Activated T-helper 2 cell treated with anti-CD3 and anti-CD28 coated beads, Interferon-gamma antibody, Interleukin-2, Interleukin-4, amounts not matched to agents 10 μg/mL and 5 μg/mL and 100 μg/mL, durations not matched to agents 14 hours and 24 hours and 36 hours (primary cell): ENCODE measurements at regions not wholly inside any gene's neighbourhood (a gene's known extent, or its start where the extent isn't known, plus 50 kb on each side); places are given as distances from the start of the nearest gene placed in this dataset.
"Not testable (repeated sequence)": the region's sequence is repeated elsewhere in the genome, so short reads cannot be mapped to it uniquely, and the experiment has no call there.

Experiments
- DNase-seq: peaks from one replicate; pipeline ENCODE4 v3.0.0; 2021; ENCODE audit warnings: low spot score
- H3K27ac Mint-ChIP-seq: one replicate; pipeline ENCODE4 v1.8.0; 2021; ENCODE audit warnings: mixed read lengths
- H3K27me3 Mint-ChIP-seq: one replicate; pipeline ENCODE4 v1.8.0; 2021; ENCODE audit warnings: low read depth, mixed read lengths
- H3K36me3 Mint-ChIP-seq: one replicate; pipeline ENCODE4 v1.8.0; 2021; ENCODE audit warnings: low read depth, mixed read lengths
- H3K4me1 Mint-ChIP-seq: one replicate; pipeline ENCODE4 v1.8.0; 2021; ENCODE audit warnings: low read depth, mixed read lengths
- H3K4me3 Mint-ChIP-seq: one replicate; pipeline ENCODE4 v1.8.0; 2021; ENCODE audit warnings: low read depth, mild to moderate bottlenecking, moderate library complexity, mixed read lengths
- H3K9me3 Mint-ChIP-seq: one replicate; pipeline ENCODE4 v1.8.0; 2021; ENCODE audit warnings: mixed read lengths
- intact Hi-C: fragments of 100-400 bp; cut with micrococcal nuclease; formaldehyde crosslinking; loops from one replicate; pipeline ENCODE4 v1.15.1; 2023

GRCh38 chr1:213572912-213573647 is 414.7 kb upstream of the PROX1 start:
- DNase-seq = no peak
- H3K27me3 Mint-ChIP-seq = peaks cover 4% of the 10 kb centered on the region
- intact Hi-C loops = no loop called here
- H3K4me1 Mint-ChIP-seq = no peaks in the 10 kb centered on the region
- H3K4me3 Mint-ChIP-seq = no peak overlapping the region
- no peaks in the 10 kb centered on the region for H3K36me3 Mint-ChIP-seq
- H3K27ac Mint-ChIP-seq = no peak overlapping the region
- no peaks in the 10 kb centered on the region for H3K9me3 Mint-ChIP-seq

- intact Hi-C loops = no loop called here
- no peaks in the 10 kb centered on the region for H3K36me3 Mint-ChIP-seq
- H3K27me3 Mint-ChIP-seq = peaks cover 4% of the 10 kb centered on the region
- DNase-seq = no peak
- no peaks in the 10 kb centered on the region for H3K9me3 Mint-ChIP-seq
- no peaks in the 10 kb centered on the region for H3K4me1 Mint-ChIP-seq
- no peak overlapping the region for H3K27ac Mint-ChIP-seq
- H3K4me3 Mint-ChIP-seq = no peak overlapping the region
Observed at GRCh38 chr1:213573648-213574009, 414.1 kb upstream of the PROX1 start.

DNA sequence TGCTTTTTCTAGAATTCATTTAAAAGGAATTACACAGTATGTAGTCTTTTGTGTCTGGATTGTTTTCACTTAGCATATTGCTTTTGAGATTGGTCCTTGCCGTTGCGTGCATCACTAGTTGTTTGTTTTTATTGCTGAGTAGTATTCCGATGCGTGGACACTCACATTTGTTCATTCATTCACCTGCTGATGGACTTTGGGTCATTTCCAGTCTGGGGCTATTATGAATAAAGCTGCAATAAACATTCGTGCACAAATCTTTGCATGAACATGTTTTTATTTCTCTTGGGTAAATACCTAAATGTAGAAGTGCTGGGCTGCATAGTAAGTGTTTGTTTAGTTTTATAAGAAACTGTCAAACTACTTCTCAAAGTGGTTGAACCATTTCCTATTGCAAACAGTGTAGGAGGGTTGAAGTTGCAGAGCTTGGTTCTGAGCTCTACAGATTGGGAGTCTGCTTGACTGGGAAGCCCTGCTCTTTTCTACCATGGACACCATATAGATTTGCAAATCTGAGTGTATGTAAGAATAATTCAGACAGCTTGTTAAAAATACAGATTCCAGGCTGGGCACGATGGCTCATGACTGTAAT is 404.7 kb upstream of the PROX1 start:
- H3K9me3 Mint-ChIP-seq = no peaks in the 10 kb centered on the region
- no peak overlapping the region for H3K27ac Mint-ChIP-seq
- intact Hi-C loops = no loop called here
- no peaks in the 10 kb centered on the region for H3K4me1 Mint-ChIP-seq
- H3K27me3 Mint-ChIP-seq = no peaks in the 10 kb centered on the region
- H3K4me3 Mint-ChIP-seq = no peak overlapping the region
- DNase-seq = no peak
- no peaks in the 10 kb centered on the region for H3K36me3 Mint-ChIP-seq

- intact Hi-C loops = no loop called here
- no peaks in the 10 kb centered on the region for H3K9me3 Mint-ChIP-seq
- H3K4me3 Mint-ChIP-seq = no peak overlapping the region
- no peak overlapping the region for H3K27ac Mint-ChIP-seq
- no peaks in the 10 kb centered on the region for H3K36me3 Mint-ChIP-seq
- no peak for DNase-seq
- H3K4me1 Mint-ChIP-seq = no peaks in the 10 kb centered on the region
- no peaks in the 10 kb centered on the region for H3K27me3 Mint-ChIP-seq
Observed at GRCh38 chr1:213584272-213584671, 403.5 kb upstream of the PROX1 start.

DNA sequence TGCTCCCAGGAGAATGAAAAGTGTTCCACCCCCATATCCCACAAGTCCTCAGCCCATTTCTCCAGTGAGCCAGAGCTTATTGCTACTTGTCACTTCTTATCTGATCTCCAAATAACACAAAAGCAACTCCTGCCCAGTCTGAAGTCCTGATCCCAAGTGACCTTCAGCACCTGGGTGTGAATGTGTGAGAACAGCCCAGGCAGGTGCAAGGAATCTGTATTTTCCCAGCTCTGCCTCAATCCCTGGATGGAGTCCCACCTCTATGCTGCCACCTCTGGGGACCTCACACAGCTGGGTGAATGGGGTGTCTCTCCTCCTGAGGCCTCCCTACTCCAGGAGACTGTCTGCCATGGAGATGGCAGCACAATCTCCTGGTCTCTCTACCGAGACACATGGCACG is 402.4 kb upstream of the PROX1 start:
- Mint-ChIP-seq H3K9me3 (no peaks in the 10 kb centered on the region), H3K36me3 (no peaks in the 10 kb centered on the region), H3K4me3 (no peak overlapping the region), H3K4me1 (no peaks in the 10 kb centered on the region), H3K27ac (no peak overlapping the region), H3K27me3 (no peaks in the 10 kb centered on the region)
- intact Hi-C loops = no loop called here
- DNase-seq = no peak

- Mint-ChIP-seq H3K36me3 (no peaks in the 10 kb centered on the region), H3K27me3 (no peaks in the 10 kb centered on the region), H3K4me1 (no peaks in the 10 kb centered on the region), H3K9me3 (no peaks in the 10 kb centered on the region), H3K4me3 (no peak overlapping the region), H3K27ac (no peak overlapping the region)
- no peak for DNase-seq
- intact Hi-C loops = no loop called here
Observed at GRCh38 chr1:213585959-213586586, 401.7 kb upstream of the PROX1 start.

GRCh38 chr1:213586587-213586972 is 401.2 kb upstream of the PROX1 start:
- H3K27ac Mint-ChIP-seq = no peak overlapping the region
- intact Hi-C loops = no loop called here
- no peak for DNase-seq
- no peaks in the 10 kb centered on the region for H3K4me1 Mint-ChIP-seq
- H3K36me3 Mint-ChIP-seq = no peaks in the 10 kb centered on the region
- no peaks in the 10 kb centered on the region for H3K27me3 Mint-ChIP-seq
- no peaks in the 10 kb centered on the region for H3K9me3 Mint-ChIP-seq
- no peak overlapping the region for H3K4me3 Mint-ChIP-seq

DNA sequence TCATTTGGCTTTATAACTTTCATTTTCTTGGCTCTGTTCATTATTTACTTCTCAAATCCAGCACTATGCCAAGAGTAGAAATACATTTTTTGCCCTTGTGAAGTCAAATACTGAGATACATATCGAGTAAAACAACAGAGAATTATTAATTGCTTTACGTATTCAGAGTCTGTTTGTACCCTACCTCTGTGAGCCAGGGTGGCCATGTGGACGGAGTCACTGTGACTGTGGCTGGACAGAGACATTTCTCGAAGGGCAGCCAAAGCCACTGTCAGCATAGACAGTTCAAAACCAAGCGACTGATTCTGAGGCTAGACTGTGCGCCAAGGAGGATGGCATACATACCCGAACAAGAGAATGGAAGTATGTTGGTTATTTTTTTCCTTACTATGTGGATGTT is 391.0 kb upstream of the PROX1 start:
- Mint-ChIP-seq H3K27me3 (peaks cover 2% of the 10 kb centered on the region), H3K36me3 (no peaks in the 10 kb centered on the region), H3K4me3 (no peak overlapping the region), H3K4me1 (no peaks in the 10 kb centered on the region), H3K27ac (no peak overlapping the region), H3K9me3 (no peaks in the 10 kb centered on the region)
- no peak for DNase-seq
- intact Hi-C loops = no loop called here

DNA sequence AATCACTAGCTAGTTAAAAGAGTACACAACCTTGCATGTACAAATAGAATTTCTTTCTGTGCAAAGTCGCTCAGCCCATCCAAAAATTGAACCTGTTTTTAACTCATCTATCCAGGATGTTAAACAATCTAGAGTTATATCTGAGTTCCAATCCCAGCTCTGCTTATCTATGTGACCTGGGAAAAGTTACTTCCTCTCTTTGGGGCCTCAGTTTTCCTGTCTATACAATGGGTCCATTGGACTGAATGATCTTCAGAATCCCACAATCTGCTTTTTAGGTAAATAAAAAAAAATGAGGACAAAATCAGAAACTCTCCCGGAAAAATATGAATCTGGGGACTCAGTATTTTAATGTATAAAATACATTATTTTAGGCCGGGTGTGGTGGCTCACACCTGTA is 389.5 kb upstream of the PROX1 start:
- Mint-ChIP-seq H3K9me3 (no peaks in the 10 kb centered on the region), H3K27ac (no peak overlapping the region), H3K4me3 (no peak overlapping the region), H3K27me3 (peaks cover 4% of the 10 kb centered on the region), H3K36me3 (no peaks in the 10 kb centered on the region), H3K4me1 (no peaks in the 10 kb centered on the region)
- intact Hi-C loops = no loop called here
- no peak for DNase-seq

DNA sequence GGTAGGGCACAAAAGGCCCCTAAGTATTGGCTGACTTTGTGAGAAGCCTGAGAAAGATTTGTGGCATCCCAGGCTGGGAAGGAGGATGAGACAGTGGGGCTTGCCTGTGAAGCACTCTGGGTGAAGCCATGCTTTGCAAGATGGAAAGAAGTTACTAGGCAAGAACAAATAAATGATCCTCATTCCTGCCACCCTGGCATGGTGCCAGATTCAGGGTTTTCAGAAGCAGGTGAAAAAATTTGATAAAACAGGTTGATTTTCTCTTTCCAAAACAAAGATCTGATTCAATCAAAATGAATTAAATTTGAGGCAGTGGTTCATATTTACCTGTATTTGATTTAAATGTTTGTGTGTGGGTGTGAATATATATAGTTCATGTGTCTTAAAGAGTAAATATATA is 386.9 kb upstream of the PROX1 start:
- Mint-ChIP-seq H3K4me3 (no peak overlapping the region), H3K36me3 (no peaks in the 10 kb centered on the region), H3K9me3 (no peaks in the 10 kb centered on the region), H3K27me3 (peaks cover 5% of the 10 kb centered on the region), H3K27ac (no peak overlapping the region), H3K4me1 (no peaks in the 10 kb centered on the region)
- DNase-seq = no peak
- intact Hi-C loops = no loop called here

DNA sequence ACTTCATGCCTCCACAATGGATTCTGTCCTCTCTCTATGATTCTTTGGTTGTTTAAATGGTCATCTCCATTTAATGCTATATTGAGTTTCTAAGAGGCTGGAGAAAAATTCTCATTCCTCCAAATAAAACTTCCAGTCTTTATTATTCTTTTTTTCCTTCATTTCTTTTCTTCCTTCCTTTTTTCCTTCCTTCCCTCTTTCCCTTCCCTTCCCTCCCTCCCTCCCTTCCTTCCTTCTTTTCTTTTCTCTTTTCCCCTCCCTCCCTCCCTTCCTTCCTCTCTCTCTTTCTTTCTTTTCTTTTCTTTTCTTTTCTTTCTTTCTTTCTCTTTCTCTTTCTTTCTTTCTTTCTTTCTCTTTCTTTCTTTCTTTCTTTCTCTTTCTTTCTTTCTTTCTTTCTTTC is 386.1 kb upstream of the PROX1 start:
- H3K9me3 Mint-ChIP-seq, H3K4me3 Mint-ChIP-seq, H3K27me3 Mint-ChIP-seq, H3K36me3 Mint-ChIP-seq, H3K27ac Mint-ChIP-seq, intact Hi-C loops, DNase-seq, H3K4me1 Mint-ChIP-seq: not testable (repeated sequence)

GRCh38 chr1:213602796-213603486 is 384.8 kb upstream of the PROX1 start:
- Mint-ChIP-seq H3K27me3 (peaks cover 5% of the 10 kb centered on the region), H3K4me1 (no peaks in the 10 kb centered on the region), H3K9me3 (no peaks in the 10 kb centered on the region), H3K27ac (no peak overlapping the region), H3K4me3 (no peak overlapping the region), H3K36me3 (no peaks in the 10 kb centered on the region)
- intact Hi-C loops = no loop called here
- DNase-seq = no peak

DNA sequence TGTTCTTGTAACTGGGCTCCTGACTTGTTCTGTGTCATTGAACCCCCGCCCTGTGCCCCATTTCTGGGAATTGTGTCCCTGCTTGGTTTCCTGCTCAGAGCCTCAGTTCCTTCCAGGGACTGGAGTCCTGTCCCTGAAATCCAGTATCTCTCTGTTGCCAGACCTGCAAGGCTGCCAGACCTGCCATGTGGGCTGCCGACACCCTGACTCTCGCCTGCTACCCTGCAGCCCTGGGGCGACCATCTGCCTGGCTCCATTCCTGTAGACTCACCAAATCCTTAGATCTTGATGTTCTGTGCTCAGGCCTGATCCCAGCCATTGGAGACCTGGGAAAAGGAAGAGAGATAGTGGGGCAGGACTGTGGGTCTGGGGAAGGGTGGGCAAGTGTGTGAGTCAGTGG is 383.3 kb upstream of the PROX1 start:
- Mint-ChIP-seq H3K27ac (no peak overlapping the region), H3K27me3 (peaks cover 7% of the 10 kb centered on the region), H3K4me3 (no peak overlapping the region), H3K4me1 (no peaks in the 10 kb centered on the region), H3K9me3 (no peaks in the 10 kb centered on the region), H3K36me3 (no peaks in the 10 kb centered on the region)
- DNase-seq = no peak
- intact Hi-C loops = no loop called here
